ENCODE measurements at regions not wholly inside any gene's neighbourhood (a gene's known extent, or its start where the extent isn't known, plus 50 kb on each side); places are given as distances from the start of the nearest gene placed in this dataset.

GRCh38 chr13:50526661-50527071 lies 316.8 kb downstream of the DLEU7 start:
- H3K27ac ChIP-seq (ENCODE audit: low read depth, low read length), result peak overlapping the region; percentile 82
- H3K4me1 ChIP-seq (ENCODE audit: control insufficient read depth in 3 of 3, insufficient read depth in 3 of 3, low read length in 3 of 3), result peaks cover 34 to 47% (median 40%) of the 10 kb centered on the region in 3 donors

GRCh38 chr13:50527188-50527587 lies 316.3 kb downstream of the DLEU7 start:
- Histone ChIP-seq H3K4me1 (ENCODE audit: control insufficient read depth in 3 of 3, insufficient read depth in 3 of 3, low read length in 3 of 3) (peaks cover 34 to 44% (median 36%) of the 10 kb centered on the region in 3 donors), H3K36me3 (ENCODE audit: control insufficient read depth in 3 of 3, insufficient read depth in 3 of 3, low read length in 3 of 3) (no peaks in the 10 kb centered on the region), H3K9ac (ENCODE audit: low read depth in 1 of 3, low read length in 3 of 3) (peak overlapping the region; percentile 15 to 63 (median 36)), H3K27ac (ENCODE audit: low read depth, low read length) (peak overlapping the region; percentile 82), H3K4me3 (ENCODE audit: low read length in 3 of 3) (peak overlapping the region in 2 of 3 donors; percentile 5 to 37), H3K9me3 (ENCODE audit: control insufficient read depth in 3 of 3, low read length in 3 of 3) (no peaks in the 10 kb centered on the region), H3K27me3 (ENCODE audit: control insufficient read depth in 3 of 3, insufficient read depth in 3 of 3, low read length in 3 of 3) (no peaks in the 10 kb centered on the region)

More at GRCh38 chr13:50526661-50527071, 316.8 kb downstream of the DLEU7 start:
- no peaks in the 10 kb centered on the region for H3K36me3 ChIP-seq (ENCODE audit: control insufficient read depth in 3 of 3, insufficient read depth in 3 of 3, low read length in 3 of 3)
- H3K9ac ChIP-seq (ENCODE audit: low read depth in 1 of 3, low read length in 3 of 3), result peak overlapping the region; percentile 36 to 54 (median 50)
- no peaks in the 10 kb centered on the region for H3K27me3 ChIP-seq (ENCODE audit: control insufficient read depth in 3 of 3, insufficient read depth in 3 of 3, low read length in 3 of 3)
- peak overlapping the region in 1 of 3 donors; percentile 47 for H3K4me3 ChIP-seq (ENCODE audit: low read length in 3 of 3)
- H3K9me3 ChIP-seq (ENCODE audit: control insufficient read depth in 3 of 3, low read length in 3 of 3), result no peaks in the 10 kb centered on the region

GRCh38 chr13:50527612-50528509 lies 315.6 kb downstream of the DLEU7 start:
- Histone ChIP-seq H3K4me3 (ENCODE audit: low read length in 3 of 3) (peak overlapping the region; percentile 5 to 37 (median 22)), H3K9ac (ENCODE audit: low read depth in 1 of 3, low read length in 3 of 3) (peak overlapping the region; percentile 29 to 63 (median 36)), H3K27me3 (ENCODE audit: control insufficient read depth in 3 of 3, insufficient read depth in 3 of 3, low read length in 3 of 3) (no peaks in the 10 kb centered on the region), H3K9me3 (ENCODE audit: control insufficient read depth in 3 of 3, low read length in 3 of 3) (no peaks in the 10 kb centered on the region), H3K4me1 (ENCODE audit: control insufficient read depth in 3 of 3, insufficient read depth in 3 of 3, low read length in 3 of 3) (peaks cover 28 to 40% (median 34%) of the 10 kb centered on the region in 3 donors), H3K27ac (ENCODE audit: low read depth, low read length) (peak overlapping the region; percentile 82), H3K36me3 (ENCODE audit: control insufficient read depth in 3 of 3, insufficient read depth in 3 of 3, low read length in 3 of 3) (no peaks in the 10 kb centered on the region)

- Histone ChIP-seq H3K4me3 (ENCODE audit: low read length in 3 of 3) (peak overlapping the region; percentile 18 to 68 (median 38)), H3K4me1 (ENCODE audit: control insufficient read depth in 3 of 3, insufficient read depth in 3 of 3, low read length in 3 of 3) (peaks cover 24 to 38% (median 32%) of the 10 kb centered on the region in 3 donors)
These were observed 314.2 kb downstream of the DLEU7 start for GRCh38 chr13:50529154-50529882.

GRCh38 chr13:50531917-50532899 lies 311.3 kb downstream of the DLEU7 start:
- Histone ChIP-seq H3K36me3 (ENCODE audit: control insufficient read depth in 3 of 3, insufficient read depth in 3 of 3, low read length in 3 of 3) (no peaks in the 10 kb centered on the region), H3K27ac (ENCODE audit: low read depth, low read length) (no peak overlapping the region), H3K9ac (ENCODE audit: low read depth in 1 of 3, low read length in 3 of 3) (no peak overlapping the region), H3K9me3 (ENCODE audit: control insufficient read depth in 3 of 3, low read length in 3 of 3) (peaks cover 0 to 5% (median 3%) of the 10 kb centered on the region in 3 donors), H3K4me3 (ENCODE audit: low read length in 3 of 3) (no peak overlapping the region), H3K27me3 (ENCODE audit: control insufficient read depth in 3 of 3, insufficient read depth in 3 of 3, low read length in 3 of 3) (no peaks in the 10 kb centered on the region), H3K4me1 (ENCODE audit: control insufficient read depth in 3 of 3, insufficient read depth in 3 of 3, low read length in 3 of 3) (peaks cover 17 to 31% (median 22%) of the 10 kb centered on the region in 3 donors)

More at GRCh38 chr13:50529154-50529882, 314.2 kb downstream of the DLEU7 start:
- H3K9ac ChIP-seq (ENCODE audit: low read depth in 1 of 3, low read length in 3 of 3), result peak overlapping the region; percentile 43 to 69 (median 67)
- H3K36me3 ChIP-seq (ENCODE audit: control insufficient read depth in 3 of 3, insufficient read depth in 3 of 3, low read length in 3 of 3), result no peaks in the 10 kb centered on the region
- no peaks in the 10 kb centered on the region for H3K27me3 ChIP-seq (ENCODE audit: control insufficient read depth in 3 of 3, insufficient read depth in 3 of 3, low read length in 3 of 3)
- H3K9me3 ChIP-seq (ENCODE audit: control insufficient read depth in 3 of 3, low read length in 3 of 3), result no peaks in the 10 kb centered on the region
- peak overlapping the region; percentile 82 for H3K27ac ChIP-seq (ENCODE audit: low read depth, low read length)

- Histone ChIP-seq H3K4me1 (ENCODE audit: control insufficient read depth in 3 of 3, insufficient read depth in 3 of 3, low read length in 3 of 3) (peaks cover 0 to 7% (median 3%) of the 10 kb centered on the region in 3 donors), H3K27ac (ENCODE audit: low read depth, low read length) (no peak overlapping the region), H3K9ac (ENCODE audit: low read depth in 1 of 3, low read length in 3 of 3) (no peak overlapping the region), H3K4me3 (ENCODE audit: low read length in 3 of 3) (no peak overlapping the region), H3K9me3 (ENCODE audit: control insufficient read depth in 3 of 3, low read length in 3 of 3) (peaks cover 0 to 5% (median 3%) of the 10 kb centered on the region in 3 donors), H3K36me3 (ENCODE audit: control insufficient read depth in 3 of 3, insufficient read depth in 3 of 3, low read length in 3 of 3) (no peaks in the 10 kb centered on the region), H3K27me3 (ENCODE audit: control insufficient read depth in 3 of 3, insufficient read depth in 3 of 3, low read length in 3 of 3) (no peaks in the 10 kb centered on the region)
These were observed 308.4 kb downstream of the DLEU7 start for GRCh38 chr13:50535050-50535449.

- Histone ChIP-seq H3K9ac (ENCODE audit: low read depth in 1 of 3, low read length in 3 of 3) (no peak overlapping the region), H3K36me3 (ENCODE audit: control insufficient read depth in 3 of 3, insufficient read depth in 3 of 3, low read length in 3 of 3) (no peaks in the 10 kb centered on the region), H3K27ac (ENCODE audit: low read depth, low read length) (no peak overlapping the region), H3K4me3 (ENCODE audit: low read length in 3 of 3) (no peak overlapping the region), H3K4me1 (ENCODE audit: control insufficient read depth in 3 of 3, insufficient read depth in 3 of 3, low read length in 3 of 3) (no peaks in the 10 kb centered on the region), H3K27me3 (ENCODE audit: control insufficient read depth in 3 of 3, insufficient read depth in 3 of 3, low read length in 3 of 3) (no peaks in the 10 kb centered on the region), H3K9me3 (ENCODE audit: control insufficient read depth in 3 of 3, low read length in 3 of 3) (peaks cover 0 to 5% (median 3%) of the 10 kb centered on the region in 3 donors)
These were observed 306.5 kb downstream of the DLEU7 start for GRCh38 chr13:50537029-50537428.

GRCh38 chr13:50539791-50540530 lies 303.5 kb downstream of the DLEU7 start:
- Histone ChIP-seq H3K4me3 (ENCODE audit: low read length in 3 of 3) (no peak overlapping the region), H3K4me1 (ENCODE audit: control insufficient read depth in 3 of 3, insufficient read depth in 3 of 3, low read length in 3 of 3) (peaks cover 0 to 6% (median 0%) of the 10 kb centered on the region in 3 donors), H3K27me3 (ENCODE audit: control insufficient read depth in 3 of 3, insufficient read depth in 3 of 3, low read length in 3 of 3) (no peaks in the 10 kb centered on the region), H3K27ac (ENCODE audit: low read depth, low read length) (no peak overlapping the region), H3K36me3 (ENCODE audit: control insufficient read depth in 3 of 3, insufficient read depth in 3 of 3, low read length in 3 of 3) (no peaks in the 10 kb centered on the region), H3K9ac (ENCODE audit: low read depth in 1 of 3, low read length in 3 of 3) (no peak overlapping the region), H3K9me3 (ENCODE audit: control insufficient read depth in 3 of 3, low read length in 3 of 3) (peaks cover 0 to 2% (median under 1%) of the 10 kb centered on the region in 3 donors)
